SK-N-SH treated with all-trans-retinoic acid at 6 μM for 48 hours (cell line): ENCODE measurements at regions not wholly inside any gene's neighbourhood (a gene's known extent, or its start where the extent isn't known, plus 50 kb on each side); places are given as distances from the start of the nearest gene placed in this dataset.
A peak's percentile ranks its signal among the peaks of the same experiment; 100 is the strongest.

Experiments
- ATAC-seq: fragments of 200-7000 bp; cut with Tn5 transposase; 3 replicates; pipeline ENCODE4 v1.9.1; 2020; ENCODE audit warnings: mild to moderate bottlenecking, moderate library complexity
- ARNTL ChIP-seq: fragments of 450-650 bp; formaldehyde crosslinking; IDR thresholded peaks from 2 replicates; pipeline ENCODE4 v1.5.0; 2020; ENCODE audit warnings: low read depth, mild to moderate bottlenecking, moderate library complexity, borderline replicate concordance
- BACH2 ChIP-seq: fragments of 250-450 bp; sonication (Bioruptor Pico); IDR thresholded peaks from 2 replicates; pipeline ENCODE4 v1.9.0; 2021; ENCODE audit warnings: mild to moderate bottlenecking, borderline replicate concordance
- CSDC2 ChIP-seq: fragments of 250-450 bp; sonication (Bioruptor Pico); IDR thresholded peaks from 2 replicates; pipeline ENCODE4 v1.5.0; 2020; ENCODE audit warnings: mild to moderate bottlenecking, moderate library complexity
- ESRRG ChIP-seq: fragments of 250-450 bp; sonication (Bioruptor Pico); IDR thresholded peaks from 2 replicates; pipeline ENCODE4 v1.6.1; 2021; ENCODE audit warnings: mild to moderate bottlenecking
- GLIS3 ChIP-seq: fragments of 250-450 bp; sonication (Bioruptor Pico); IDR thresholded peaks from 2 replicates; pipeline ENCODE4 v1.5.0; 2020; ENCODE audit warnings: mild to moderate bottlenecking, moderate library complexity
- ISL1 ChIP-seq: fragments of 250-450 bp; sonication (Bioruptor Pico); IDR thresholded peaks from 2 replicates; pipeline ENCODE4 v2.1.2; 2022; ENCODE audit warnings: mild to moderate bottlenecking, moderate library complexity
- OSR1 ChIP-seq: fragments of 250-450 bp; sonication (Bioruptor Pico); IDR thresholded peaks from 2 replicates; pipeline ENCODE4 v1.8.0; 2022; ENCODE audit warnings: moderate library complexity, mild to moderate bottlenecking, inconsistent platforms
- PATZ1 ChIP-seq: fragments of 250-450 bp; sonication (Bioruptor Pico); IDR thresholded peaks from 2 replicates; pipeline ENCODE4 v1.8.0; 2020; ENCODE audit warnings: mild to moderate bottlenecking, moderate library complexity, borderline replicate concordance
- POU6F1 ChIP-seq: fragments of 250-450 bp; sonication (Bioruptor Pico); IDR thresholded peaks from 2 replicates; pipeline ENCODE4 v1.8.0; 2021; ENCODE audit warnings: low read depth, mild to moderate bottlenecking, moderate library complexity, borderline replicate concordance
- RARB ChIP-seq: fragments of 250-450 bp; sonication (Bioruptor Pico); IDR thresholded peaks from 2 replicates; pipeline ENCODE4 v1.8.0; 2021; ENCODE audit warnings: mild to moderate bottlenecking, moderate library complexity
- SNAI2 ChIP-seq: fragments of 250-450 bp; sonication (Bioruptor Pico); IDR thresholded peaks from 2 replicates; pipeline ENCODE4 v1.5.0; 2020; ENCODE audit warnings: mild to moderate bottlenecking, moderate library complexity
- TCF4 ChIP-seq: fragments of 250-450 bp; sonication (Bioruptor Pico); IDR thresholded peaks from 2 replicates; pipeline ENCODE4 v1.8.0; 2021; ENCODE audit warnings: mild to moderate bottlenecking, moderate library complexity, borderline replicate concordance
- TOX ChIP-seq: fragments of 250-450 bp; sonication (Bioruptor Pico); IDR thresholded peaks from 2 replicates; pipeline ENCODE4 v1.8.0; 2021; ENCODE audit warnings: mild to moderate bottlenecking, moderate library complexity, borderline replicate concordance
- ZC3H10 ChIP-seq: fragments of 250-450 bp; sonication (Bioruptor Pico); IDR thresholded peaks from 2 replicates; pipeline ENCODE4 v1.5.1; 2021; ENCODE audit warnings: mild to moderate bottlenecking, moderate library complexity
- ZFP3 ChIP-seq: fragments of 250-450 bp; sonication (Bioruptor Pico); IDR thresholded peaks from 2 replicates; pipeline ENCODE4 v1.5.0; 2020; ENCODE audit warnings: mild to moderate bottlenecking, moderate library complexity
- ZFP30 ChIP-seq: fragments of 450-650 bp; formaldehyde crosslinking; IDR thresholded peaks from 2 replicates; pipeline ENCODE4 v1.5.0; 2022; ENCODE audit warnings: mild to moderate bottlenecking, moderate library complexity
- ZNF565 ChIP-seq: fragments of 450-650 bp; formaldehyde crosslinking; conservative IDR thresholded peaks from 2 replicates; pipeline ENCODE4 v1.5.0; 2020; ENCODE audit warnings: low read depth, mild to moderate bottlenecking, moderate library complexity
- ZNF70 ChIP-seq: fragments of 450-650 bp; formaldehyde crosslinking; IDR thresholded peaks from 2 replicates; pipeline ENCODE4 v1.5.0; 2020; ENCODE audit warnings: mild to moderate bottlenecking, moderate library complexity
- TF ChIP-seq, protein P1 (sequence below): fragments of 250-450 bp; sonication (Bioruptor Pico); IDR thresholded peaks from 2 replicates; pipeline ENCODE4 v1.5.1; 2021; ENCODE audit warnings: mild to moderate bottlenecking, moderate library complexity
- TF ChIP-seq, protein P2 (sequence below): fragments of 250-450 bp; sonication (Bioruptor Pico); IDR thresholded peaks from 2 replicates; pipeline ENCODE4 v1.5.0; 2020; ENCODE audit warnings: mild to moderate bottlenecking, moderate library complexity

- ATAC-seq = peak; percentile 49; the same call in 2 of the 3 replicates
- TF ChIP-seq ZC3H10 (CRISPR knock-in tag) (no peak), POU6F1 (CRISPR knock-in tag) (no peak), TOX (CRISPR knock-in tag) (no peak), GLIS3 (CRISPR knock-in tag) (no peak)
Measured at GRCh38 chr13:83150616-83151307, 731.5 kb downstream of the SLITRK1 start.

- TF ChIP-seq OSR1 (no peak), ISL1 (CRISPR knock-in tag) (no peak), ESRRG (CRISPR knock-in tag) (no peak), ZFP30 (CRISPR knock-in tag) (no peak), RARB (CRISPR knock-in tag) (no peak), SNAI2 (CRISPR knock-in tag) (no peak), ZNF565 (no peak)
- TF ChIP-seq, all 23 proteins: peak for 0
- ATAC-seq = no peak
Measured at GRCh38 chr13:83136660-83137059, 745.6 kb downstream of the SLITRK1 start.

DNA sequence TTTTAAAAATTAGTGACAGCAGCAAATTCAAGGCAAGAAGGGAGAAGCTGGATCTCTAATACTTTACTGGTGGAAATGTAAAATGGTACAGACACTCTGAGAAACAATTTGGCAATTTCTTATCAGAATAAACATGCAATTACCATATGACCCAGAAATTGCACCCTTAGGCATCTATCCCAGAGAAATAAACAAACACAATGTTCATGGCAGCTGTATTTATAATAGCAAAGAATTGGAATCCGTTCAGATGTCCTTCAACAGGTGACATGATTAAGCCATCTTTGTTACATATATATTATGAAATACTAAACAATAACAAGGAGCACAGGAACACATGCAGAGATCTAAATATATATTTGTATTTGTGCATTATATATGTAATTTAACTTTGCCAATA, 756.5 kb downstream of the SLITRK1 start:
- ATAC-seq = no peak
- TF ChIP-seq ZC3H10 (CRISPR knock-in tag) (no peak), ESRRG (CRISPR knock-in tag) (no peak), TCF4 (CRISPR knock-in tag) (no peak), ISL1 (CRISPR knock-in tag) (no peak)
- TF ChIP-seq, protein P1, sequence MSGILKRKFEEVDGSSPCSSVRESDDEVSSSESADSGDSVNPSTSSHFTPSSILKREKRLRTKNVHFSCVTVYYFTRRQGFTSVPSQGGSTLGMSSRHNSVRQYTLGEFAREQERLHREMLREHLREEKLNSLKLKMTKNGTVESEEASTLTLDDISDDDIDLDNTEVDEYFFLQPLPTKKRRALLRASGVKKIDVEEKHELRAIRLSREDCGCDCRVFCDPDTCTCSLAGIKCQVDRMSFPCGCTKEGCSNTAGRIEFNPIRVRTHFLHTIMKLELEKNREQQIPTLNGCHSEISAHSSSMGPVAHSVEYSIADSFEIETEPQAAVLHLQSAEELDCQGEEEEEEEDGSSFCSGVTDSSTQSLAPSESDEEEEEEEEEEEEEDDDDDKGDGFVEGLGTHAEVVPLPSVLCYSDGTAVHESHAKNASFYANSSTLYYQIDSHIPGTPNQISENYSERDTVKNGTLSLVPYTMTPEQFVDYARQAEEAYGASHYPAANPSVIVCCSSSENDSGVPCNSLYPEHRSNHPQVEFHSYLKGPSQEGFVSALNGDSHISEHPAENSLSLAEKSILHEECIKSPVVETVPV (CRISPR knock-in tag) = no peak

- TF ChIP-seq TCF4 (CRISPR knock-in tag) (no peak), RARB (CRISPR knock-in tag) (no peak), ARNTL (CRISPR knock-in tag) (no peak), POU6F1 (CRISPR knock-in tag) (no peak), ZNF70 (no peak), CSDC2 (CRISPR knock-in tag) (no peak), TOX (CRISPR knock-in tag) (no peak), PATZ1 (no peak), BACH2 (CRISPR knock-in tag) (no peak), ZNF565 (no peak), ZFP3 (CRISPR knock-in tag) (no peak)
- TF ChIP-seq, protein P1 (CRISPR knock-in tag) = no peak
- TF ChIP-seq, protein P2, sequence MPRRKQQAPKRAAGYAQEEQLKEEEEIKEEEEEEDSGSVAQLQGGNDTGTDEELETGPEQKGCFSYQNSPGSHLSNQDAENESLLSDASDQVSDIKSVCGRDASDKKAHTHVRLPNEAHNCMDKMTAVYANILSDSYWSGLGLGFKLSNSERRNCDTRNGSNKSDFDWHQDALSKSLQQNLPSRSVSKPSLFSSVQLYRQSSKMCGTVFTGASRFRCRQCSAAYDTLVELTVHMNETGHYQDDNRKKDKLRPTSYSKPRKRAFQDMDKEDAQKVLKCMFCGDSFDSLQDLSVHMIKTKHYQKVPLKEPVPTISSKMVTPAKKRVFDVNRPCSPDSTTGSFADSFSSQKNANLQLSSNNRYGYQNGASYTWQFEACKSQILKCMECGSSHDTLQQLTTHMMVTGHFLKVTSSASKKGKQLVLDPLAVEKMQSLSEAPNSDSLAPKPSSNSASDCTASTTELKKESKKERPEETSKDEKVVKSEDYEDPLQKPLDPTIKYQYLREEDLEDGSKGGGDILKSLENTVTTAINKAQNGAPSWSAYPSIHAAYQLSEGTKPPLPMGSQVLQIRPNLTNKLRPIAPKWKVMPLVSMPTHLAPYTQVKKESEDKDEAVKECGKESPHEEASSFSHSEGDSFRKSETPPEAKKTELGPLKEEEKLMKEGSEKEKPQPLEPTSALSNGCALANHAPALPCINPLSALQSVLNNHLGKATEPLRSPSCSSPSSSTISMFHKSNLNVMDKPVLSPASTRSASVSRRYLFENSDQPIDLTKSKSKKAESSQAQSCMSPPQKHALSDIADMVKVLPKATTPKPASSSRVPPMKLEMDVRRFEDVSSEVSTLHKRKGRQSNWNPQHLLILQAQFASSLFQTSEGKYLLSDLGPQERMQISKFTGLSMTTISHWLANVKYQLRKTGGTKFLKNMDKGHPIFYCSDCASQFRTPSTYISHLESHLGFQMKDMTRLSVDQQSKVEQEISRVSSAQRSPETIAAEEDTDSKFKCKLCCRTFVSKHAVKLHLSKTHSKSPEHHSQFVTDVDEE (CRISPR knock-in tag) = no peak
- peak; percentile 62 for ATAC-seq
Measured at GRCh38 chr13:83121896-83122295, 760.4 kb downstream of the SLITRK1 start.
